Suprapubic skin (tissue), 4 donors: ENCODE measurements at regions not wholly inside any gene's neighbourhood (a gene's known extent, or its start where the extent isn't known, plus 50 kb on each side); places are given as distances from the start of the nearest gene placed in this dataset.

ENCODE experiments used
- DNase-seq, 2 donors: peaks; one replicate each; pipeline ENCODE4 v3.0.0-alpha.2; 2019; ENCODE audit warnings: low spot score in 2 of 2
- H3K27ac ChIP-seq: fragments of 200-600 bp; sonication (generic); one replicate; pipeline ENCODE4 v1.5.1; 2019
- H3K27me3 ChIP-seq: fragments of 200-600 bp; sonication (generic); one replicate; pipeline ENCODE4 v1.5.1; 2019
- H3K36me3 ChIP-seq: fragments of 200-600 bp; sonication (generic); one replicate; pipeline ENCODE4 v1.5.1; 2019
- H3K4me1 ChIP-seq: fragments of 200-600 bp; sonication (generic); one replicate; pipeline ENCODE4 v1.5.1; 2019
- H3K4me3 ChIP-seq: fragments of 200-600 bp; sonication (generic); one replicate; pipeline ENCODE4 v1.5.1; 2019; ENCODE audit warnings: mild to moderate bottlenecking
- H3K9me3 ChIP-seq: fragments of 200-600 bp; sonication (generic); one replicate; pipeline ENCODE4 v1.5.1; 2019
- CTCF ChIP-seq, 2 donors: fragments of 200-600 bp in 1 of 2; fragments of 450-650 bp in 1 of 2; sonication (generic) in 1 of 2; IDR thresholded peaks; one replicate each; pipeline ENCODE4 v1.5.1; 2016 to 2019; ENCODE audit warnings: antibody characterized with exemption in 2 of 2, mild to moderate bottlenecking in 1 of 2, moderate library complexity in 1 of 2
- EP300 ChIP-seq: sonication (generic); formaldehyde crosslinking; IDR thresholded peaks from one replicate; pipeline ENCODE4 v1.6.1; 2017; ENCODE audit warnings: antibody characterized with exemption
- POLR2A ChIP-seq, 2 donors: fragments of 450-650 bp; IDR thresholded peaks; one replicate each; pipeline ENCODE4 v1.6.1; 2017; ENCODE audit warnings: antibody characterized with exemption in 2 of 2, mild to moderate bottlenecking in 2 of 2, moderate library complexity in 2 of 2
- POLR2AphosphoS5 ChIP-seq, 3 donors: sonication (generic); formaldehyde crosslinking; IDR thresholded peaks; one replicate each; pipeline ENCODE4 v1.6.1; 2017; ENCODE audit warnings: antibody characterized with exemption in 3 of 3
- WGBS: methylation state at CpG from one replicate; pipeline ENCODE4 v1.1.5; 2018; 5-methylcytosine and 5-hydroxymethylcytosine counted together

GRCh38 chr16:72537664-72538063, 365.7 kb upstream of the PMFBP1 start:
- no peaks in the 10 kb centered on the region for H3K9me3 ChIP-seq
- no peak for DNase-seq

GRCh38 chr16:72536723-72537435, 364.9 kb upstream of the PMFBP1 start:
- 78% methylated on average over 2 of the region's 2 CpGs for WGBS
- DNase-seq = no peak
- no peak for TF ChIP-seq EP300
- TF ChIP-seq POLR2AphosphoS5 (IDR thresholded peaks at IDR 0.05) = no peak
- TF ChIP-seq POLR2A (IDR thresholded peaks at IDR 0.05) = no peak
- no peak for TF ChIP-seq CTCF (IDR thresholded peaks at IDR 0.05)
- H3K4me1 ChIP-seq = no peaks in the 10 kb centered on the region
- H3K4me3 ChIP-seq = no peak overlapping the region
- H3K36me3 ChIP-seq = no peaks in the 10 kb centered on the region
- no peaks in the 10 kb centered on the region for H3K27me3 ChIP-seq
- H3K9me3 ChIP-seq = no peaks in the 10 kb centered on the region
- no peak overlapping the region for H3K27ac ChIP-seq

More at GRCh38 chr16:72537664-72538063, 365.7 kb upstream of the PMFBP1 start:
- H3K36me3 ChIP-seq = no peaks in the 10 kb centered on the region
- TF ChIP-seq CTCF (IDR thresholded peaks at IDR 0.05) (no peak), EP300 (no peak), POLR2A (IDR thresholded peaks at IDR 0.05) (no peak), POLR2AphosphoS5 (IDR thresholded peaks at IDR 0.05) (no peak)
- H3K27ac ChIP-seq = no peak overlapping the region
- H3K4me1 ChIP-seq = no peaks in the 10 kb centered on the region
- no peak overlapping the region for H3K4me3 ChIP-seq
- no peaks in the 10 kb centered on the region for H3K27me3 ChIP-seq

- no peak for TF ChIP-seq CTCF (IDR thresholded peaks at IDR 0.05)
- no peak for TF ChIP-seq EP300
- TF ChIP-seq POLR2AphosphoS5 (IDR thresholded peaks at IDR 0.05) = no peak
- TF ChIP-seq POLR2A (IDR thresholded peaks at IDR 0.05) = no peak
- Histone ChIP-seq H3K36me3 (no peaks in the 10 kb centered on the region), H3K27me3 (no peaks in the 10 kb centered on the region), H3K27ac (no peak overlapping the region), H3K4me1 (no peaks in the 10 kb centered on the region), H3K9me3 (no peaks in the 10 kb centered on the region), H3K4me3 (no peak overlapping the region)
- 62% methylated on average over 9 of the region's 9 CpGs for WGBS
- DNase-seq = no peak
These were observed 361.0 kb upstream of the PMFBP1 start for GRCh38 chr16:72532906-72533410.

GRCh38 chr16:72530434-72530833, 358.5 kb upstream of the PMFBP1 start:
- Histone ChIP-seq H3K36me3 (no peaks in the 10 kb centered on the region), H3K27me3 (no peaks in the 10 kb centered on the region), H3K27ac (no peak overlapping the region), H3K4me1 (no peaks in the 10 kb centered on the region), H3K4me3 (no peak overlapping the region), H3K9me3 (no peaks in the 10 kb centered on the region)
- TF ChIP-seq EP300 = no peak
- TF ChIP-seq POLR2A (IDR thresholded peaks at IDR 0.05) = no peak
- no peak for TF ChIP-seq CTCF (IDR thresholded peaks at IDR 0.05)
- TF ChIP-seq POLR2AphosphoS5 (IDR thresholded peaks at IDR 0.05) = no peak
- 84% methylated on average over 2 of the region's 2 CpGs for whole genome bisulfite sequencing
- no peak for DNase-seq

- Histone ChIP-seq H3K4me1 (no peaks in the 10 kb centered on the region), H3K9me3 (peaks cover 8% of the 10 kb centered on the region), H3K27ac (no peak overlapping the region), H3K27me3 (no peaks in the 10 kb centered on the region), H3K36me3 (no peaks in the 10 kb centered on the region), H3K4me3 (no peak overlapping the region)
- TF ChIP-seq CTCF (IDR thresholded peaks at IDR 0.05) (no peak), POLR2A (IDR thresholded peaks at IDR 0.05) (no peak), POLR2AphosphoS5 (IDR thresholded peaks at IDR 0.05) (no peak), EP300 (no peak)
- no peak for DNase-seq
- 88% methylated on average over 3 of the region's 3 CpGs for WGBS
These were observed 351.1 kb upstream of the PMFBP1 start for GRCh38 chr16:72523087-72523486.
